GM21526 (cell line): ENCODE measurements at regions not wholly inside any gene's neighbourhood (a gene's known extent, or its start where the extent isn't known, plus 50 kb on each side); places are given as distances from the start of the nearest gene placed in this dataset.

Source experiments
- ATAC-seq: cut with Tn5 transposase; IDR thresholded peaks from one replicate; pipeline ENCODE4 v1.9.1; 2021; ENCODE audit warnings: moderate library complexity; ENCODE audit not compliant: unreplicated experiment, low FRiP score

GRCh38 chr14:38430522-38430921, 174.6 kb upstream of the CLEC14A start:
- ATAC-seq: no peak

- ATAC-seq: no peak
Measured at GRCh38 chr14:38425324-38425976, 169.6 kb upstream of the CLEC14A start.

GRCh38 chr14:38420048-38420447, 164.2 kb upstream of the CLEC14A start:
- ATAC-seq: no peak

- no peak for ATAC-seq
Measured at GRCh38 chr14:38419579-38419978, 163.7 kb upstream of the CLEC14A start.

GRCh38 chr14:38412654-38413053, 156.8 kb upstream of the CLEC14A start:
- no peak for ATAC-seq

GRCh38 chr14:38410442-38410841, 154.5 kb upstream of the CLEC14A start:
- ATAC-seq: no peak

- ATAC-seq: no peak
Measured at GRCh38 chr14:38409071-38409705, 153.3 kb upstream of the CLEC14A start.

GRCh38 chr14:38405851-38406635, 150.2 kb upstream of the CLEC14A start:
- ATAC-seq: no peak

- ATAC-seq: no peak
Measured at GRCh38 chr14:38404616-38405015, 148.7 kb upstream of the CLEC14A start.

GRCh38 chr14:38404100-38404541, 148.2 kb upstream of the CLEC14A start:
- no peak for ATAC-seq

GRCh38 chr14:38400751-38401150, 144.9 kb upstream of the CLEC14A start:
- ATAC-seq: no peak

- no peak for ATAC-seq
Measured at GRCh38 chr14:38399652-38400051, 143.8 kb upstream of the CLEC14A start.

- ATAC-seq: no peak
Measured at GRCh38 chr14:38394767-38395166, 138.9 kb upstream of the CLEC14A start.

GRCh38 chr14:38394064-38394463, 138.2 kb upstream of the CLEC14A start:
- ATAC-seq: no peak

GRCh38 chr14:38391334-38391733, 135.4 kb upstream of the CLEC14A start:
- ATAC-seq: no peak

- ATAC-seq: no peak
Measured at GRCh38 chr14:38389681-38390080, 133.8 kb upstream of the CLEC14A start.

GRCh38 chr14:38387821-38388220, 131.9 kb upstream of the CLEC14A start:
- no peak for ATAC-seq

GRCh38 chr14:38385836-38386235, 129.9 kb upstream of the CLEC14A start:
- no peak for ATAC-seq

- ATAC-seq: no peak
Measured at GRCh38 chr14:38385343-38385742, 129.4 kb upstream of the CLEC14A start.

- ATAC-seq: no peak
Measured at GRCh38 chr14:38384741-38385140, 128.8 kb upstream of the CLEC14A start.

GRCh38 chr14:38367922-38368321, 112.0 kb upstream of the CLEC14A start:
- ATAC-seq: no peak

GRCh38 chr14:38366374-38366773, 110.5 kb upstream of the CLEC14A start:
- ATAC-seq: no peak
